ENCODE measurements at regions not wholly inside any gene's neighbourhood (a gene's known extent, or its start where the extent isn't known, plus 50 kb on each side); places are given as distances from the start of the nearest gene placed in this dataset.

- Histone ChIP-seq H3K9me3 (ENCODE audit: control insufficient read depth in 1 of 2, insufficient read depth in 1 of 2, low read depth in 1 of 2, low read length in 2 of 2) (no peaks in the 10 kb centered on the region), H3K79me2 (ENCODE audit: insufficient read depth, low read length) (no peaks in the 10 kb centered on the region), H3K27me3 (ENCODE audit: insufficient read depth, low read length) (peaks cover 2% of the 10 kb centered on the region; the same call in 1 of the 2 replicates), H3K4me2 (ENCODE audit: low read length) (no peak overlapping the region), H3K4me3 (replicated peaks in 1 of 2; ENCODE audit: low read depth in 1 of 2, low read length in 2 of 2) (no peak overlapping the region), H3K9me2 (ENCODE audit: insufficient read depth) (no peaks in the 10 kb centered on the region), H2AFZ (ENCODE audit: low read depth, low read length, poor library complexity, severe bottlenecking) (no peak overlapping the region), H3K27ac (ENCODE audit: low read depth, low read length) (no peak overlapping the region), H3K4me1 (ENCODE audit: control insufficient read depth in 1 of 2, insufficient read depth in 2 of 2, low read length in 2 of 2) (no peaks in the 10 kb centered on the region), H4K20me1 (ENCODE audit: insufficient read depth) (no peaks in the 10 kb centered on the region), H3K9ac (ENCODE audit: low read length) (no peak overlapping the region), H3K36me3 (ENCODE audit: control insufficient read depth in 1 of 2, insufficient read depth in 2 of 2, low read length in 2 of 2) (no peaks in the 10 kb centered on the region)
- BruUV-seq (replicated peaks) = no TSS peak
- ATAC-seq = no peak
- ChIA-PET RAD21 (ENCODE audit: low non-redundant PET in 1 of 2, low total read pairs in 2 of 2, uncharacterized antibody in 2 of 2, unreplicated experiment in 2 of 2) (no interaction called here), POLR2A (no interaction called here), CTCF (no interaction called here)
- intact Hi-C loops (cut with micrococcal nuclease) = no loop called here
- no peak for DNase-seq (ENCODE audit: low read depth, low spot score)
- no peak for TF ChIP-seq CBX3 (IDR thresholded peaks at IDR 0.05; ENCODE audit: low read depth)
- TF ChIP-seq REST (IDR thresholded peaks at IDR 0.05; ENCODE audit: low read depth) = no peak
- no peak for TF ChIP-seq CTCF (IDR thresholded peaks at IDR 0.05 in 2 of 3, conservative IDR thresholded peaks at IDR 0.05 in 1 of 3; ENCODE audit: borderline replicate concordance in 1 of 3, insufficient read depth in 1 of 3, low read depth in 2 of 3, low read length in 2 of 3)
- no peak for TF ChIP-seq EGR1 (IDR thresholded peaks at IDR 0.05; ENCODE audit: low read depth)
- TF ChIP-seq POLR2A (IDR thresholded peaks at IDR 0.05; ENCODE audit: borderline replicate concordance, extremely low read depth, insufficient read depth, insufficient read length) = no peak
- TF ChIP-seq ELF1 (IDR thresholded peaks at IDR 0.05; ENCODE audit: borderline replicate concordance, low read depth) = no peak
These were observed 115.7 kb downstream of the CMPK2 start for GRCh38 chr2:6749962-6750361.

Data from HCT116 (cell line).